ENCODE measurements at regions not wholly inside any gene's neighbourhood (a gene's known extent, or its start where the extent isn't known, plus 50 kb on each side); places are given as distances from the start of the nearest gene placed in this dataset.

DNA sequence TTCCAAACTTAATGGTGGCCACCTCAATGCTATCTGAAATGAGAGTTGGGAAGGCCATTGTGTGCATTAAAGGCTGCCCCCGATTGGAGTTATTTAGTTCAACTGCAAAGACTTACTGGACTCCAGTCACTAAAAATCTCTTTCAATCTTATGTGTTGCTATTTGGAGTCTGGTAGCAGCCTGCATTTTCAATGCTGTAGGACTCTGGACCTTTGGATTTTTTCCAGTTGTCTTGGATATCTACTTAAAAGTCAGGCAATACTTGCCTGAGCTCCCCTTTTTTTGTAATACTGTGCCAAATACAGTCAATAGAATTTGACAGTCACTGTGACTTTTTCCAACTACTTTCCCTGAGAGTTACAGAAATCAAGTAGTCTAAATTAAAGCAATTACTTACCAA lies 281.9 kb downstream of the TRIB2 start:
- no peak for DNase-seq (ENCODE audit: low read depth in 1 of 2, low spot score in 2 of 2)

DNA sequence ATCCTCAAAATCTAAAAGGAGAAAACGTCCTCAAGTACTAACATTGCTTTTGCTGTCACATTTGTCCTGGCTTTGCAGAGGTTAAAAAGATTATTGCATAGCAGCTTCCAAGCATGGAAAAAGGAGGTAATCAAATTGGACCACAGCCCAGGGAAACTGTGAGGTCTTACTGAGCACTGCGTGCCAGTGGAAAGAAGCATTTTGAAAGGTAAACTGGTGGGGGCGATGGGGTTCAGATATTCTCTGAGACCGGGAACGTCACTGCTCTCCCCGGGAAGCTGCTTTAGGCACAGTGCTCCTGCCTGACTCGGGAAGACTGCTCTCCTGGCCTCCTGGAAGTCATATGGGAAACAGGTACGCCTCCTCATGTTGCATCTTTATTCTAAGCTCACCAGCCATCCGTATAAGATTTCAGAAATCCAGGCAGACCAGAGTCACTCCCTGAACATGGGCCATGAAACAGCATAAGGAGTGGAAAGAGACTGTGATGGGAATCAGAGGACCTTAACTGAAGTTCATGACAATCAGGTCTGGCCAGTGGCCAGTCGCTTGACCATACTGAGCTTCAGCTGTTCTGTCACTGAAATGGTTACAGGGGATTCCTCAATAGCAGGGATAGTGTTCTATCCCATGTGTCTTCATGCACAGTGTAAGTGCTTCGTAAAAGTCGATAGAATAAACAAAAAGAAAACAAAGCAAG lies 284.1 kb downstream of the TRIB2 start:
- Histone ChIP-seq H3K36me3 (no peaks in the 10 kb centered on the region), H3K27me3 (replicated peaks) (no peaks in the 10 kb centered on the region), H3K4me1 (replicated peaks) (peaks cover 7% of the 10 kb centered on the region; the same call in 1 of the 2 replicates), H3K4me3 (no peak overlapping the region), H3K9me3 (replicated peaks) (no peaks in the 10 kb centered on the region), H3K27ac (no peak overlapping the region)
- DNase-seq (ENCODE audit: low read depth in 1 of 2, low spot score in 2 of 2), result peak in 1 of 2 experiments; percentile 4

More for the DNA sequence above, 281.9 kb downstream of the TRIB2 start:
- H3K4me1 ChIP-seq (replicated peaks), result peaks cover 7% of the 10 kb centered on the region; the same call in 1 of the 2 replicates
- no peaks in the 10 kb centered on the region for H3K36me3 ChIP-seq
- H3K9me3 ChIP-seq (replicated peaks), result no peaks in the 10 kb centered on the region
- no peak overlapping the region for H3K27ac ChIP-seq
- no peak overlapping the region for H3K4me3 ChIP-seq
- H3K27me3 ChIP-seq (replicated peaks), result no peaks in the 10 kb centered on the region

DNA sequence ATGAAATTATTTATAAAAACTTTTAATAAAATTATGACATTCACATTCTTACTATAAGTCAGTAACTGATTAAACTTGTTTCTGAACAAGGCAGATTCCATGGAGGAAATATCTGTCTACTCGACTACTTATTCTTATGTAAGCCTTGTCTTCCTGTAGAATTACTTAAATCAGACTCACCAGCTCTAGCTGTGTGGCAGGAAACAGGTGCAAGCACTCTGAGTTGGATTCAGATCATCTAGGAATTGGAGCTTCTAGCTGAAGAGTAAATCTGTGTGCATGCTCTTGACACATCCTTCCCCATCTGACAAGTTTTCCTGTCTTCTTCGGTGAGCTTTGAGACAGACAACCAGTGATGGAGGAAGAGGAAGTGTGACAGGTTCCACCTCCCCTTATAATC lies 284.7 kb downstream of the TRIB2 start:
- no peaks in the 10 kb centered on the region for H3K27me3 ChIP-seq (replicated peaks)
- H3K9me3 ChIP-seq (replicated peaks), result no peaks in the 10 kb centered on the region
- peaks cover 7% of the 10 kb centered on the region; the same call in 1 of the 2 replicates for H3K4me1 ChIP-seq (replicated peaks)
- no peak for DNase-seq (ENCODE audit: low read depth in 1 of 2, low spot score in 2 of 2)
- no peaks in the 10 kb centered on the region for H3K36me3 ChIP-seq
- no peak overlapping the region for H3K27ac ChIP-seq
- H3K4me3 ChIP-seq, result no peak overlapping the region

DNA sequence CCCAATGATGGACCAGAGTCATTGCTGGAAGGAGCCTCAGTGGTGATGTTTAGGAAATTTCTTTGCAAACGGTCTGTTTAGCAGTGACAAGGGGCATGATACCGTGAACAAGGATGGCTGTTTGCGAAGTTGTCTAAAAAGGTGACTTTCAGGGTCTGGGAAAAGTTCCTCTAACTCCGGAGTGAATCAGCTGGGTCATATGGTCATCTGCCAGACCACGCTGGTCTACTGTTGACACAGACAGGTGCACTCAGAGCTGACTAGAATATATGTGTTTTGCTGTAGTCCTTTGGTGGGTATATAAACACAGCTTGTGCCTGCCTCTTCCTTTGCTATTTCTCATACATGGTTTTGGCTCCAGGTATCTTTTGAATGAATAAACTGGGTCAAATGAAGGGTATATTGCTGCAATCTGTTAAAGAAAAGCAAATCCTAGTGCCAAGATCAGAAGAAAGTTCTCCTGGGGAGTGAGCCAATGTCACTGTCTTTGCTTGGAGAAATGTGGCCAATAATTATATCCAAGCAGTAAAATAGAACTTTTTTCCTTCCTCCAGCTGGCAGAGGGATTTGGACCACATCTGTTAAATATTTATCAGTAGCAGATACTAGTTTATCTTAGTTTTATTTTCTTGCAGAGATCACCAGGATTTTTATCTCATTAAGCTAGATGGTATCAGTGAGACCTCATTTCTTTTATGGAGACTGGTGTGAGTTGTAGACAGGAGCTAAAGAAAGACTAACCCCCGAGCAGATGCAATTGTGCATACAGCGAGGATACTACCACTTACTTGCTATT lies 286.0 kb downstream of the TRIB2 start:
- H3K27me3 ChIP-seq (replicated peaks), result no peaks in the 10 kb centered on the region

DNA sequence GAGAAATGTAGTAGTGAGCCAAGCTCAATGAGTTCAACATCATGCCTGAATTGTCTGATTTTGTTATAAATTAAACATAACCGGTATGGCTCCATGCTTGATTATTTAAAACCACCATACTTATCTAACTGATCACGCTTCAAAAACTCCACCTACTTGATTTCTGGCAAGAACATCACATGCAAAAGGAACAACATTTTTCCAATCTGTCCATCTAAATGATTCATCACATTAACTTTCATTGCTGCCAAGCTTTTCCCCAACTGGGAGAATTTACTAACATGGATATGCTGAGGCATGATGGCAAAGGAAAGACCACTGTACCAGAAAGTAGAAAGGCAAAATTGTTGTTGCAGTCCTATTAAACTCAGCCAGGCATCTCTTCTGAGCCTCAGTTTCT lies 286.8 kb downstream of the TRIB2 start:
- no peaks in the 10 kb centered on the region for H3K36me3 ChIP-seq
- no peaks in the 10 kb centered on the region for H3K9me3 ChIP-seq (replicated peaks)
- H3K27me3 ChIP-seq (replicated peaks), result no peaks in the 10 kb centered on the region
- peaks cover 13% of the 10 kb centered on the region; the same call in 1 of the 2 replicates for H3K4me1 ChIP-seq (replicated peaks)
- no peak for DNase-seq (ENCODE audit: low read depth in 1 of 2, low spot score in 2 of 2)
- H3K27ac ChIP-seq, result no peak overlapping the region
- no peak overlapping the region for H3K4me3 ChIP-seq

More for the DNA sequence above, 286.0 kb downstream of the TRIB2 start:
- Histone ChIP-seq H3K36me3 (no peaks in the 10 kb centered on the region), H3K9me3 (replicated peaks) (no peaks in the 10 kb centered on the region), H3K4me3 (no peak overlapping the region), H3K4me1 (replicated peaks) (peaks cover 13% of the 10 kb centered on the region; the same call in 1 of the 2 replicates), H3K27ac (no peak overlapping the region)
- DNase-seq (ENCODE audit: low read depth in 1 of 2, low spot score in 2 of 2), result no peak

DNA sequence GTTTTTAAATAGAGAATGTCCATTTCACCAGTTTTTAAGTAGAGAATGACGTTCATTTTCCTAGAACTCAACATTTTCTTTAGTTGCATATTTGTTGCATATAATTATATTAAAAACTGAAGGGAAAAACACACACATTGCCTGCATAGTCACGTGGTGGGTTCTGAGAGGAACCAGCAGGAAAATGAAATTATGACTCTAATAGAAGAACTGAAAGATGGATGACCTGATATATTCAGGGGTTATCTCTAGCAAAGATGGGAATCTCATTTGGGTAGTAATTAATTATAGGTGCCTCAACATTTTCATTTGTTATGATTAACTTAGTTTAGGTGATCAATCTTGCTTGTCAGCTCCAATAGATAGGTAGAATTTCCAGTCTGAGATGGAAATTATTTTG lies 288.3 kb downstream of the TRIB2 start:
- H3K27ac ChIP-seq, result no peak overlapping the region
- no peak overlapping the region for H3K4me3 ChIP-seq
- no peaks in the 10 kb centered on the region for H3K36me3 ChIP-seq
- no peaks in the 10 kb centered on the region for H3K9me3 ChIP-seq (replicated peaks)
- H3K27me3 ChIP-seq (replicated peaks), result no peaks in the 10 kb centered on the region
- no peak for DNase-seq (ENCODE audit: low read depth in 1 of 2, low spot score in 2 of 2)
- H3K4me1 ChIP-seq (replicated peaks), result peaks cover 13% of the 10 kb centered on the region; the same call in 1 of the 2 replicates

DNA sequence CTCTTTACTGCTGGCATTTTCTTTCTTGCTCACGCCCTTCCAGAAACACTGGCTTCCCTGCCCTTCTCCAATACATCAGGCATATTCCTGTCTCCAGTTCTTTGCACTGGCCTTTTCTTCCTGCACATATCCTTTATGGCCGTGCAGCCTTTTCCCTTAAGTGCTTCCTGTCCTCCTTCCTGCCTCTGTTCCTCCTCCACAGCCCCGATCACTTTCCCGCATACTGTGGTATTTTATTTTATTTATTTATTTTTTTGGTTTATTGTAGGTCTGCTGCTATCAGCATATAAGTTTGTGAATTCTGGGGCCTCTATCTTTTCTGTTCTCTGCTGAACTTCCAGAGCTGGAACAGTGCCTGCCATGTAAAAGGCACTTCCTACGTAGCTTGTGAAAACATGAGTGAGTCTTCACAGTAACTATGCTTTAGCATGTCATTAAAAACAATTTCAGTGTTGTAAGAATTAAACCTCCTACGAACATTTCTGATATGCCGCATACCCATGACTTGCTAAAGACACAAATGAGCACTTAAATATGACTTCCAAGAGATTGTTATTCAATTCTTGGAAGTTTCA lies 289.1 kb downstream of the TRIB2 start:
- Histone ChIP-seq H3K4me1 (replicated peaks) (peaks cover 8% of the 10 kb centered on the region; the same call in 1 of the 2 replicates), H3K27ac (no peak overlapping the region), H3K27me3 (replicated peaks) (no peaks in the 10 kb centered on the region), H3K36me3 (no peaks in the 10 kb centered on the region), H3K9me3 (replicated peaks) (no peaks in the 10 kb centered on the region), H3K4me3 (no peak overlapping the region)
- no peak for DNase-seq (ENCODE audit: low read depth in 1 of 2, low spot score in 2 of 2)

DNA sequence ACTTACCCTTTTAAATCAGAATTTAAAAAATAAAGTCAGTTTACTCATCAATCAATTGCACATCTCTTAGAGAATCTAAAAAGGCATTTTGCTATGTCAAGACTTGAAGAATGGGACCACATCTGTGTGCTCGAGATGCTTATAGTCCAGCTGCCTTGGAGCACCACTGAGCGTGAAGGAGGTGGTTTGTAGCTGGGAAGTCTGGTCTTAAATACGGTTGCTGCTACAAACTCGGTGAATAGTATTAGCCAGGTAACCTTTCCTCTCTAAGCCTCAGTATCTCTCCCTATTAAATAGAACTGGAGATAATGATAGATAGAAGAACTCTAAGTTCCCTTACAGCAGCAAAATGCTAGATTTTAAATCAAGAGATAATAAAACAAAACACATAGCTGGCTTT lies 289.7 kb downstream of the TRIB2 start:
- Histone ChIP-seq H3K36me3 (no peaks in the 10 kb centered on the region), H3K27ac (no peak overlapping the region), H3K4me1 (replicated peaks) (peaks cover 7% of the 10 kb centered on the region; the same call in 1 of the 2 replicates), H3K4me3 (no peak overlapping the region), H3K27me3 (replicated peaks) (no peaks in the 10 kb centered on the region), H3K9me3 (replicated peaks) (no peaks in the 10 kb centered on the region)
- DNase-seq (ENCODE audit: low read depth in 1 of 2, low spot score in 2 of 2), result no peak

DNA sequence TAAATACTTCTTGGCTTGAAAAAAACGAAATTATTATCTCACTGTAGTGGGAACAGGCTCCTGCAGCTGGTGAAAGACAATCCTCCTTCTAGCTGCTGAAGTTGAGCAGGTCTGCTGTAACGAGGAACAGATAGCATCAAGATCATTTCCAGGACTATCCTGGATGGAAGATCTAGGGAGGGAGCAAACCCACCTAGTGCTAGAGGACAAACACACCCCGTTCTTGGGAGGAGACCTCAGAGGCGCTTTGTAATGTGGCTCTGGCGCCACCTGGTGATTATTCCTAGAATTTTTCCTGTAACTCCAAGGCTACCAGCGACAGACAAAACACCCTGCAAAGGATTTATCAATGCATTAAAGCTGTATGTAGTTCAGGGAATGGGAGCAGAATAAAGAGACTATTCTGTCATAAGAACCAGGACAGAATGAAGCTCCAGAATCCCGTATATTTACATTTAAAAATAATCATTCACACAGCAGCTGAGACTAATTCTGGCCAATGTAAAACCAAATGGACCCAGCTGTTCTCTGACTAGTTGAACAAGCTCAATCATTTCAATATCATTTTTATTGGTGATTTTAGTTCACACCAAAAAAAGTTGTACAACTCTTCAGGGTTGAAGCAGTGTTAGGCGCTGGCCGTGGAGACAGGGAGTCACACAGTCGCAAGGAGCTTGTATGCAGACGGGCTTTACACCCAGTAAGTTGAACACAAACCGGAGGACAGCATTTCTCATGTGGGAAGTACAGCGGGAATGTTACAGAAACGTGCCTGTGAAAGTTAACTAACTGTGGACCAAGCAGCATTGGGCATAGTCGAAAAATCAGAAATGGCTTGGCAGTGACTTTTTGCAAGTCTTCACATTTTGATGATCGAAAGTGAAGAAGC lies 290.3 kb downstream of the TRIB2 start:
- Histone ChIP-seq H3K9me3 (replicated peaks) (no peaks in the 10 kb centered on the region), H3K27me3 (replicated peaks) (no peaks in the 10 kb centered on the region), H3K4me1 (replicated peaks) (peaks cover 7% of the 10 kb centered on the region; the same call in 1 of the 2 replicates), H3K27ac (no peak overlapping the region), H3K4me3 (no peak overlapping the region), H3K36me3 (no peaks in the 10 kb centered on the region)
- DNase-seq (ENCODE audit: low read depth in 1 of 2, low spot score in 2 of 2), result peak; percentile 54 to 65

DNA sequence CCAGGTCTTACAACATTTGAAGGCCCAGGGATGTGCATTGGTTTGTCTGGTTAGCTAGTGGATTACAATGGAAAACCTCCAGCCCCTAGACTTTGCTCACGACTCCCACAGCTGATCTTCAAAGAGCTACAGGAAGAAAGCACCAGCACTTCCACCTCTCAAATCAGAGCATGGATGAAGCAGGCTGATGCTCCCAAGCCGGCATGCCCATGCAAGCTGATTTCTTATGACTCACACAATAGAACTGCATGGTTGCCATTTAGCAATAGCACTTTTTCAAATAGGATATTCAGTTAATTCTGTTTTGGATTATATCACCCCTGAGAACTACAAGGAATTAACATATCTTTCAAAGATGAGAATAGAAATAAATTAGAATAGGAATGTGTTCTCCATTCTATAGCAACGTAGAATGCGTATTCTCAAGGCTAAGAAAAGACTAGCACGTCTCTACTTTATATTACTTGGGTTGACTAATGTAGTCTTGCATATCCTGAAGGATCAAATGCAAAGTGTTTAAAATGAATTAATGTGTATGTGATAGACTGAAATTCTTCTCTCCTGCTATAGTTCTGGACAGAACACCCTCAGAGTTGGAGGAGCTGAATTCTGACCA lies 292.4 kb downstream of the TRIB2 start:
- no peak overlapping the region for H3K27ac ChIP-seq
- H3K9me3 ChIP-seq (replicated peaks), result no peaks in the 10 kb centered on the region
- no peaks in the 10 kb centered on the region for H3K36me3 ChIP-seq
- H3K4me3 ChIP-seq, result no peak overlapping the region
- DNase-seq (ENCODE audit: low read depth in 1 of 2, low spot score in 2 of 2), result no peak
- 0 out of 2 replicates have a peak, but pooled peaks cover 2% of the 10 kb centered on the region for H3K27me3 ChIP-seq (replicated peaks)
- peaks cover 7% of the 10 kb centered on the region; the same call in 1 of the 2 replicates for H3K4me1 ChIP-seq (replicated peaks)

DNA sequence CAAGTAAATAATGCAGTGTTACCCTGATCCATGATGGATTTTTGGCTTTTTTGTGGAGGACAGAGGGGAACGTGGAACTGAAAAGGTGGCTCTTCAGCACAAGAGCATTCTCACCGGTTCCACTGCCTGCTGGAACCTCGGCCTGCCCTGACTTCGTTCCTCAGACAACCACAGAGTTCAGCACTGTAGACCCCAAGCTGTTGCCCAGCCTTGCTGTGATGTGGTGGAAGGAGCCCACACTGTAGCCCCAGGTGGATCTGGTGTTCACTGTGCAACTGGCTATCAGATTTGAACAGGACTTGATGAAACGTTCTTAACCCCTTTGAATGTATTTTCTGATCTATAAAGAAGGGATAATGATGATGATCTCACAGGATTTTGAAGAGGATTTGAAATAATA lies 293.5 kb downstream of the TRIB2 start:
- H3K36me3 ChIP-seq, result no peaks in the 10 kb centered on the region
- DNase-seq (ENCODE audit: low read depth in 1 of 2, low spot score in 2 of 2), result no peak
- no peaks in the 10 kb centered on the region for H3K9me3 ChIP-seq (replicated peaks)
- H3K4me3 ChIP-seq, result no peak overlapping the region
- H3K4me1 ChIP-seq (replicated peaks), result peaks cover 7% of the 10 kb centered on the region; the same call in 1 of the 2 replicates
- H3K27ac ChIP-seq, result no peak overlapping the region
- H3K27me3 ChIP-seq (replicated peaks), result 0 out of 2 replicates have a peak, but pooled peaks cover 2% of the 10 kb centered on the region

DNA sequence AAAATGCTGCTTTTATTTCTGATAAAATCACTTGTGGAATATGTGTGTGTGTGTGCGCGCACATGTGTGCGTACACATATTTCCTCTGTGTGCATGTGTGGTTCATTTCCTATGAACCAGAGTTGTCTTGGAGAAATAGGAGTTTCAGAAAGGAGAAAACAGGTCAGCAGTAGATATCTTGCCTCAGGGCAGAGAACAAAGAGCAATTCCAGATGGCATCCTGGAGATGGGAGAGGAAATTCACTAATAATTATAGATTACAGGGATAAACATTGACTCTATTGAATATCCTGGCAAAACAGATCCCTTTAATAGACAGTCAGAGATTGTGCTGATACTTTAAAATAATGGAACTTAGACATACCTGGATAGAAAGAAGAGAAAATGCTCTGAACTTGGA lies 298.0 kb downstream of the TRIB2 start:
- no peaks in the 10 kb centered on the region for H3K36me3 ChIP-seq
- no peaks in the 10 kb centered on the region for H3K4me1 ChIP-seq (replicated peaks)
- H3K27ac ChIP-seq, result no peak overlapping the region
- DNase-seq (ENCODE audit: low read depth in 1 of 2, low spot score in 2 of 2), result no peak
- H3K4me3 ChIP-seq, result no peak overlapping the region
- no peaks in the 10 kb centered on the region for H3K9me3 ChIP-seq (replicated peaks)
- H3K27me3 ChIP-seq (replicated peaks), result 0 out of 2 replicates have a peak, but pooled peaks cover 2% of the 10 kb centered on the region

Data from SJSA1 (cell line).